HG03520 (cell line): ENCODE measurements at regions not wholly inside any gene's neighbourhood (a gene's known extent, or its start where the extent isn't known, plus 50 kb on each side); places are given as distances from the start of the nearest gene placed in this dataset.
"Not testable (repeated sequence)": the region's sequence is repeated elsewhere in the genome, so short reads cannot be mapped to it uniquely, and the experiment has no call there.

Experiments
- ATAC-seq: cut with Tn5 transposase; IDR thresholded peaks from one replicate; pipeline ENCODE4 v1.9.1; 2021; ENCODE audit warnings: mild to moderate bottlenecking, moderate library complexity; ENCODE audit not compliant: unreplicated experiment

- not testable (repeated sequence) for ATAC-seq
These were observed 1065.1 kb downstream of the RPIA start for GRCh38 chr2:89756616-89757015.

- ATAC-seq = not testable (repeated sequence)
These were observed 1067.0 kb downstream of the RPIA start for GRCh38 chr2:89758332-89759026.

DNA sequence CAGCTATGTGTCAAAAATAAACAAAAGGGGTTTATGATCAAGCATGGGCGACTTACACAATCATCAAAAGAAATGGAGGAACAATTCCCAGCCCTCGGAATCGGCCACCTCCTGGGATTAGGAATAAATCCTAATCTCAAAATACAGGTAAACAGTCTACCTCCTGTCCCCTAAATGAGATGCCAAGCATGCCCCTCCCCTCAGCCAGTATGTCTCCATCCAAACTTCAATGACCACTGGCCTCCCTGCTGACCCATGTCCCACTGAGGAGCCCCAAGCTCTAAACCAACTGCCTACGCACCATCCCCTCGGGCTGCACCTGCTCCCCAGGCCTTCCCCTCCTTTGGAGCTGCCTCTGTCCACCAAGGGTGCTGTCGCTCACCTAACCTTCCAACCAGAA lies 1069.3 kb downstream of the RPIA start:
- ATAC-seq = not testable (repeated sequence)

DNA sequence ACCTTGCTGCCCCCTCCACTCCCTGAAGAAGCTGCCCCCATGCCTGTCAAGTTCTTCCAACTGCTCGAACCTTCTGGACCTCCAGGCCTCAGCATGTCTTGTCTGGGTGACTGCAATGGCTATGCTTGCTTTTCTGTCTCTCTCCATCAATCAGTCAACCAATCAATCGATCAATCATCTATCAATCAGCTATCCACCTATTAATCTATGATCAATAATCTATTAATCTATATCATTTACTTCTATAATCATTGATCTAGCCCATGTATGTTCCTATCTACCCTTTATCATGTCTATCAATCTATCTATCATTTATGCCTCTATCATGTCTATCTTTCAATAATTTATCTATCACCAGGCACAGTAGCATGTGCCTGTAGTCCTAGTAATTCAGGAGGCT lies 1069.7 kb downstream of the RPIA start:
- ATAC-seq = not testable (repeated sequence)

GRCh38 chr2:89761863-89762262 lies 1070.4 kb downstream of the RPIA start:
- not testable (repeated sequence) for ATAC-seq

- not testable (repeated sequence) for ATAC-seq
These were observed 1071.2 kb downstream of the RPIA start for GRCh38 chr2:89762461-89763253.

GRCh38 chr2:89763254-89763580 lies 1071.7 kb downstream of the RPIA start:
- ATAC-seq = no peak

DNA sequence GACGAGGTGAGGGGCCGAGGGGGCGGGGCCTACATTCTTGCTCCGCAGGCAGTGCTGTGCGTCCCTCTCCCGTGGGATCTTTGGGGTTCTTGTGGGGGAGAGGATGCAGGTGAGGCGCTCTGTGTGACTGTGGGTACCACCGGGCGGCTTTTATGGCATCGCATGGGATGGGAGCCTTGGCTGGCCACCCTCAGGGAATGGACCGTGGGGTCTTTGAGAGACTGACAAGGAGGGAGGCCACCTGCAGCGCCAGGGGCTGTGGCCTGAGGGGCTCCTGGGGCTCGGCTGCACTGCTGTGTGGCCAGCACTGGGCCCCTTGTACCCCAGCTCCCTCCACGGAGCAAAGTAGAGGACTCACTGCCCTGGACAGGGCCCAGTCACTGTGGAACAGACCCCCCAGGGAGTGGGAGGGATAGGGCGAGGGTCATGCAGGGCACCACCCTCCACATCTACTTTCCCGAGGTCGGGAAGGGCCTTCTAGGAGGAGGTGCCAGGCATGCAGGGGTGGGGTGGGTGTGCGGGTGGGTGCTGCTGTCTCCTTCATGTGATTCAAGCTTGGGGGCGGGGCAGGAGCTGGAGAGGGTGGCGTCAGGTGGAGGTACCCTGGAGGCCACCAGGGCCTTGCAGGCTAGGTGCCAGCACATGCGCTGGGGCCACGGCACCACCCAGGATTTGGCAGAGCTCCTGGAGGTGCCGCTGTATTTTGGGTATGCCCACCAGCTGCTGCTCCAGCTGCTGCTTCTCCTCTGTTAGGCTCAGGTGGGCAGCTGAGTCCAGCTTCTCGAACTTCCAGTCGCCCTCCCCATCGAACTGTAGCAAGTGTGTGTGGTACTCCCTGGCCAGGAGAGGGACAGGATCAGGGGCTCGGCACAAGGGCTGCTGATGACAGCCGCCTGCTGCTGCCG lies 1072.4 kb downstream of the RPIA start:
- ATAC-seq = no peak

- not testable (repeated sequence) for ATAC-seq
These were observed 1073.3 kb downstream of the RPIA start for GRCh38 chr2:89764571-89765360.

DNA sequence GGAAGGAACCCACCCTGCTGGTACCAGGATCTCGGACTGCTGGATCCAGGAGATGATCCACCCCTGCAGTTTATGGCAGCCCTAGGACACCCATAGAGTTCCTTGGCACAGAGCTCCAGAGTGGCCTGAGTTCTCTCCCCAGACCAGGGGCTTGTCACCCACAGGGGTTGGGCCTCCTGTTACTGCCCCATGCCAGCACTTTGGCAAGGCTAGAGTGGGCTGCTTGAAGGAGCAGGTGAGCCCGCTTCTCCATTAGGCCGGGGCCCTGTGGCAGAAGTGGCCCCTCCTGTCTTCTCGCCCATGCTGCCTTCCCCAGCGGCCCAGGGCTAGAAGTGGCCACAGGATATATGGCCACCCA lies 1073.9 kb downstream of the RPIA start:
- ATAC-seq = not testable (repeated sequence)

GRCh38 chr2:89766141-89766990 lies 1074.9 kb downstream of the RPIA start:
- ATAC-seq = not testable (repeated sequence)

DNA sequence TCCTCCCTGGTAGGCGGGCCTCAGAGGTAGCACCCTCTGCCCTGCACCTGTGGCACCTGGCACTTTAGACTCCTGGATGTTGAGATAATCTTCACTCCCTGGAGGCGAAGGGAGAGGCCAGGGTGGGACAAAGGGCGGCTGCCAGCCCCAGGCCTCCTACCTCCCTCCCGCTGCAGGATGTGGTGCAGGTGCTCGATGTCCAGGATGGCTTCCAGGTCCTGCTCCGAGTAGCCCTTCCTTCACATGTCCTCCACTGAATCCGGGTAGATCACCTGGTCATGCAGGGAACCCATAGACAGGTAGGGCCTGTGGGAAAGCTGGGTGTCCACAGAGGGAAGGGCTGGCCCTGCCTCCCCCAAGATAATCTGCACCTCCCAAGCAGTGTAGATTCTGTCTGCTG lies 1075.6 kb downstream of the RPIA start:
- ATAC-seq = not testable (repeated sequence)

GRCh38 chr2:89767572-89768435 lies 1076.3 kb downstream of the RPIA start:
- ATAC-seq = no peak

DNA sequence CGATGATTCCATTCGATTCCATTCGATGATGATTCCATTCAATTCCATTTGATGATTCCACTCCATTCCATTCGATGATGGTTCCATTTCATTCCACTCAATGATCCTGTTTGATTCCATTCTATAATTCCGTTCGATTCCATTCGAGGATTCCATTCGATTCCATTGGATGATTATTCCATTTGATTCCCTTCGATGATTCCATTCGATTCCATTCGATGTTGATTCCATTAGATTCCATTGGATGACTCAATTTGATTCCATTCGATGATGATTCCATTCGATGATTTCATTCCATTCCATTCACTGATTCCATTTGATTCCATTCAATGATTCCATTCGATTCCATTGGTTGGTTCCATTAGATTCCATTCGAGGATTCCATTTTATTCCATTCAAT lies 1084.4 kb downstream of the RPIA start:
- ATAC-seq = no peak

GRCh38 chr2:89780318-89780717 lies 1088.8 kb downstream of the RPIA start:
- no peak for ATAC-seq

GRCh38 chr2:89781962-89782361 lies 1090.5 kb downstream of the RPIA start:
- no peak for ATAC-seq

DNA sequence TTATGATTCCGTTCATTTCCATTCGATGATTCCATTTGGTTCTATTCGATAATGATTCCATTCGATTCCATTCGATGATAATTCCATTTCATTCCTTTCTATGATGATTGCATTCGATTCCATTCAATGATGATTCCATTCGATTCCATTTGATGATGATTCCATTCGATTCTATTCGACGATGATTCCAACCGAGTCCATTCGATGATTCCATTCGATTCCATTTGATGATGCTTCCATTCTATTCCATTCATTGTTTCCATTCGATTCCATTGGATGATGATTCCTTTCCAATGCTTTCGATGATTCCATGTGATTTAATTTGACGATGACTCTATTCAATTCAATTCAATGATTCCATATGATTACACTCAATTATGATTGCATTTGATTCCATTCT lies 1093.5 kb downstream of the RPIA start:
- no peak for ATAC-seq

DNA sequence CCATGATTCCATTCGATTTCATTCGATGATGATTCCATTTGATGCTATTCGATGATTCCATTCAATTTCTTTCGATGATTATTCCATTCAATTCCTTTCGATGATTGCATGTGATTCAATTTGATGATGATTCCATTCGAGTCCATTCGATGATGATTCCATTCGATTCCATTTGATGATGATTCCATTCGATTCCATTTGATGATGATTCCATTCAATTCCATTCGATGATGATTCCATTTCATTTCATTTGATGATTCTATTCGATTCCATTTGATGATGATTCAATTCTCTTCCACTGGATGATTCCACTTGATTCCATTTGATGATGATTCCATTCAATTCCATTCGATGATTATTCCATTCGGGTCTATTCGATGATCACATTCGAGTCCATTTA lies 1094.1 kb downstream of the RPIA start:
- not testable (repeated sequence) for ATAC-seq

DNA sequence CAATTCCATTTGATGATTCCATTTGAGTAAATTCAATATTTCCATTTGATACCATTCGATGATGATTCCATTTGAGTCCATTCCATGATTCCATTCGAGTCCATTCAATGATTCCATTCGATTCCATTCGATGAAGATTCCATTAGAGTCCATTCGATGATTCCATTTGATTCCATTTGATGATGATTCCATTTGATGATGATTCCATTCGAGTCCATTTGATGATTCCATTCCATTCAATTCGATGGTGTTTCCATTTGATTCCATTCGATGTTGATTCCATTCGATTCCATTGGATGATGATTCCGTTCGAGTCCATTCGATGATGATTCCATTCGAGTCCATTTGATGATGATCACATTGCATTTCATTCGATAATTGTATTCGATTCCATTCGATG lies 1095.2 kb downstream of the RPIA start:
- not testable (repeated sequence) for ATAC-seq
